GM23338 (cell line): ENCODE measurements at regions not wholly inside any gene's neighbourhood (a gene's known extent, or its start where the extent isn't known, plus 50 kb on each side); places are given as distances from the start of the nearest gene placed in this dataset.

Experiments
- ATAC-seq: fragments of 200-7000 bp; cut with Tn5 transposase; 3 replicates; pipeline ENCODE4 v1.9.1; 2020
- DNase-seq: peaks from one replicate; pipeline ENCODE4 v3.0.0-alpha.2; 2015; ENCODE audit warnings: low spot score
- H2AFZ ChIP-seq: fragments of 200-600 bp; sonication (generic); 2 replicates; pipeline ENCODE4 v1.8.0; 2016; ENCODE audit warnings: antibody characterized with exemption, mild to moderate bottlenecking, moderate library complexity
- H3F3A ChIP-seq: fragments of 200-600 bp; sonication (generic); replicated peaks from 2 replicates; pipeline ENCODE4 v1.8.0; 2017; ENCODE audit warnings: antibody characterized with exemption, mixed run types, low read depth
- H3K27ac ChIP-seq: fragments of 200-600 bp; sonication (generic); 2 replicates; pipeline ENCODE4 v1.6.1; 2016; ENCODE audit warnings: low read depth
- H3K27me3 ChIP-seq: fragments of 200-600 bp; sonication (generic); 2 replicates; pipeline ENCODE4 v1.8.0; 2016; ENCODE audit warnings: mild to moderate bottlenecking, mixed run types, moderate library complexity; ENCODE audit not compliant: insufficient read depth
- H3K36me3 ChIP-seq: fragments of 200-600 bp; sonication (generic); 2 replicates; pipeline ENCODE4 v1.8.0; 2016; ENCODE audit warnings: mild to moderate bottlenecking; ENCODE audit not compliant: insufficient read depth
- H3K4me1 ChIP-seq: fragments of 200-600 bp; sonication (generic); 2 replicates; pipeline ENCODE4 v1.8.0; 2016; ENCODE audit warnings: mild to moderate bottlenecking, moderate library complexity; ENCODE audit not compliant: insufficient read depth
- H3K4me2 ChIP-seq: fragments of 200-600 bp; sonication (generic); 2 replicates; pipeline ENCODE4 v1.7.1; 2017; ENCODE audit warnings: mixed run types
- H3K4me3 ChIP-seq: fragments of 200-600 bp; sonication (generic); 2 replicates; pipeline ENCODE4 v1.6.1; 2016; ENCODE audit warnings: mixed run types
- H3K79me2 ChIP-seq: fragments of 200-600 bp; sonication (generic); replicated peaks from 2 replicates; pipeline ENCODE4 v1.8.0; 2017; ENCODE audit warnings: mild to moderate bottlenecking; ENCODE audit not compliant: insufficient read depth
- H3K9me2 ChIP-seq: fragments of 200-600 bp; sonication (generic); 2 replicates; pipeline ENCODE4 v1.8.0; 2017; ENCODE audit not compliant: insufficient read depth
- H4K20me1 ChIP-seq: fragments of 200-600 bp; sonication (generic); replicated peaks from 2 replicates; pipeline ENCODE4 v1.8.0; 2017; ENCODE audit warnings: mild to moderate bottlenecking; ENCODE audit not compliant: insufficient read depth
- H3K27ac Mint-ChIP-seq: 2 replicates; pipeline ENCODE4 v1.8.0; 2020; ENCODE audit warnings: inconsistent platforms, mild to moderate bottlenecking, moderate library complexity, mixed read lengths
- H3K27me3 Mint-ChIP-seq: 3 replicates; pipeline ENCODE4 v1.8.0; 2022; ENCODE audit warnings: low read depth, mild to moderate bottlenecking, moderate library complexity, mixed read lengths, inconsistent platforms; ENCODE audit not compliant: insufficient read depth, poor library complexity
- H3K36me3 Mint-ChIP-seq: 3 replicates; pipeline ENCODE4 v1.8.0; 2021; ENCODE audit warnings: low read depth, mild to moderate bottlenecking, inconsistent platforms, moderate library complexity, mixed read lengths
- H3K4me1 Mint-ChIP-seq: 3 replicates; pipeline ENCODE4 v1.8.0; 2020; ENCODE audit warnings: mild to moderate bottlenecking, inconsistent platforms, mixed read lengths
- H3K4me3 Mint-ChIP-seq: 3 replicates; pipeline ENCODE4 v1.8.0; 2021; ENCODE audit warnings: moderate library complexity, mild to moderate bottlenecking, inconsistent platforms, mixed read lengths
- H3K9me3 Mint-ChIP-seq: 3 replicates; pipeline ENCODE4 v1.8.0; 2020; ENCODE audit warnings: moderate library complexity, mild to moderate bottlenecking, inconsistent platforms, mixed read lengths
- CREB1 ChIP-seq: fragments of 250-450 bp; sonication (Bioruptor Pico); IDR thresholded peaks from 2 replicates; pipeline ENCODE4 v1.5.0; 2020; ENCODE audit warnings: low read depth, mild to moderate bottlenecking, moderate library complexity
- CTCF ChIP-seq, 2 experiments: fragments of 200-600 bp in 1 of 2; sonication (generic) in 1 of 2; conservative IDR thresholded peaks; 2 replicates each; pipeline versions ENCODE4 v1.5.1 to v1.6.1; 2016 to 2017; ENCODE audit warnings: antibody characterized with exemption in 2 of 2, low read depth in 2 of 2, mild to moderate bottlenecking in 2 of 2, moderate library complexity in 1 of 2
- EZH2 ChIP-seq: fragments of 200-600 bp; sonication (generic); IDR thresholded peaks from one replicate; pipeline ENCODE4 v1.8.0; 2017; ENCODE audit warnings: antibody characterized with exemption, mild to moderate bottlenecking, low read depth; ENCODE audit not compliant: unreplicated experiment
- EZH2phosphoT487 ChIP-seq: fragments of 200-600 bp; sonication (generic); IDR thresholded peaks from one replicate; pipeline ENCODE4 v1.8.1; 2018; ENCODE audit warnings: antibody characterized with exemption; ENCODE audit not compliant: unreplicated experiment
- JUNB ChIP-seq: IDR thresholded peaks from one replicate; pipeline ENCODE4 v1.6.1; 2016; ENCODE audit warnings: antibody characterized with exemption; ENCODE audit not compliant: unreplicated experiment
- NANOG ChIP-seq: IDR thresholded peaks from 2 replicates; pipeline ENCODE4 v1.6.1; 2016; ENCODE audit warnings: antibody characterized with exemption, borderline replicate concordance
- POLR2AphosphoS5 ChIP-seq: IDR thresholded peaks from 2 replicates; pipeline ENCODE4 v1.6.1; 2016; ENCODE audit warnings: antibody characterized with exemption, low read depth
- REST ChIP-seq: IDR thresholded peaks from one replicate; pipeline ENCODE4 v1.6.1; 2018; ENCODE audit warnings: antibody characterized with exemption; ENCODE audit not compliant: unreplicated experiment
- STAT1 ChIP-seq: IDR thresholded peaks from one replicate; pipeline ENCODE4 v1.6.1; 2016; ENCODE audit warnings: antibody characterized with exemption; ENCODE audit not compliant: unreplicated experiment
- ZNF114 ChIP-seq: fragments of 250-450 bp; sonication (Bioruptor Pico); IDR thresholded peaks from 2 replicates; pipeline ENCODE4 v1.5.0; 2020; ENCODE audit warnings: mild to moderate bottlenecking, moderate library complexity
- ZNF331 ChIP-seq: fragments of 250-450 bp; sonication (Bioruptor Pico); IDR thresholded peaks from 2 replicates; pipeline ENCODE4 v1.5.0; 2020; ENCODE audit warnings: low read depth, mild to moderate bottlenecking, moderate library complexity
- TF ChIP-seq, protein P1 (sequence below): IDR thresholded peaks from 2 replicates; pipeline ENCODE4 v1.6.1; 2016; ENCODE audit warnings: antibody characterized with exemption
- TF ChIP-seq, protein P2 (sequence below): fragments of 250-450 bp; sonication (Bioruptor Pico); IDR thresholded peaks from 2 replicates; pipeline ENCODE4 v1.5.0; 2020; ENCODE audit warnings: mild to moderate bottlenecking, moderate library complexity

GRCh38 chr1:182181167-182181572 lies 119.7 kb upstream of the ZNF648 start:
- Histone ChIP-seq H2AFZ (peak overlapping the region; percentile 10; the same call in 1 of the 2 replicates), H3K4me2 (no peak overlapping the region)

More at GRCh38 chr1:182181167-182181572, 119.7 kb upstream of the ZNF648 start:
- no peaks in the 10 kb centered on the region for H3K27me3 ChIP-seq
- no peak overlapping the region for H3K4me3 Mint-ChIP-seq
- DNase-seq (no peak), ATAC-seq (no peak)
- no peaks in the 10 kb centered on the region for H3K79me2 ChIP-seq
- no peak overlapping the region for H3K4me3 ChIP-seq
- H3K9me2 ChIP-seq, result no peaks in the 10 kb centered on the region
- no peaks in the 10 kb centered on the region for H4K20me1 ChIP-seq
- no peak overlapping the region for H3K27ac Mint-ChIP-seq
- no peaks in the 10 kb centered on the region for H3K27me3 Mint-ChIP-seq
- no peaks in the 10 kb centered on the region for H3K4me1 Mint-ChIP-seq
- no peaks in the 10 kb centered on the region for H3K36me3 ChIP-seq
- no peaks in the 10 kb centered on the region for H3K4me1 ChIP-seq
- H3K27ac ChIP-seq, result no peak overlapping the region
- no peak for TF ChIP-seq CREB1
- TF ChIP-seq, protein P1, sequence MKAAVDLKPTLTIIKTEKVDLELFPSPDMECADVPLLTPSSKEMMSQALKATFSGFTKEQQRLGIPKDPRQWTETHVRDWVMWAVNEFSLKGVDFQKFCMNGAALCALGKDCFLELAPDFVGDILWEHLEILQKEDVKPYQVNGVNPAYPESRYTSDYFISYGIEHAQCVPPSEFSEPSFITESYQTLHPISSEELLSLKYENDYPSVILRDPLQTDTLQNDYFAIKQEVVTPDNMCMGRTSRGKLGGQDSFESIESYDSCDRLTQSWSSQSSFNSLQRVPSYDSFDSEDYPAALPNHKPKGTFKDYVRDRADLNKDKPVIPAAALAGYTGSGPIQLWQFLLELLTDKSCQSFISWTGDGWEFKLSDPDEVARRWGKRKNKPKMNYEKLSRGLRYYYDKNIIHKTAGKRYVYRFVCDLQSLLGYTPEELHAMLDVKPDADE, result no peak
- TF ChIP-seq STAT1, result no peak
- no peak for TF ChIP-seq JUNB
- TF ChIP-seq, protein P2, sequence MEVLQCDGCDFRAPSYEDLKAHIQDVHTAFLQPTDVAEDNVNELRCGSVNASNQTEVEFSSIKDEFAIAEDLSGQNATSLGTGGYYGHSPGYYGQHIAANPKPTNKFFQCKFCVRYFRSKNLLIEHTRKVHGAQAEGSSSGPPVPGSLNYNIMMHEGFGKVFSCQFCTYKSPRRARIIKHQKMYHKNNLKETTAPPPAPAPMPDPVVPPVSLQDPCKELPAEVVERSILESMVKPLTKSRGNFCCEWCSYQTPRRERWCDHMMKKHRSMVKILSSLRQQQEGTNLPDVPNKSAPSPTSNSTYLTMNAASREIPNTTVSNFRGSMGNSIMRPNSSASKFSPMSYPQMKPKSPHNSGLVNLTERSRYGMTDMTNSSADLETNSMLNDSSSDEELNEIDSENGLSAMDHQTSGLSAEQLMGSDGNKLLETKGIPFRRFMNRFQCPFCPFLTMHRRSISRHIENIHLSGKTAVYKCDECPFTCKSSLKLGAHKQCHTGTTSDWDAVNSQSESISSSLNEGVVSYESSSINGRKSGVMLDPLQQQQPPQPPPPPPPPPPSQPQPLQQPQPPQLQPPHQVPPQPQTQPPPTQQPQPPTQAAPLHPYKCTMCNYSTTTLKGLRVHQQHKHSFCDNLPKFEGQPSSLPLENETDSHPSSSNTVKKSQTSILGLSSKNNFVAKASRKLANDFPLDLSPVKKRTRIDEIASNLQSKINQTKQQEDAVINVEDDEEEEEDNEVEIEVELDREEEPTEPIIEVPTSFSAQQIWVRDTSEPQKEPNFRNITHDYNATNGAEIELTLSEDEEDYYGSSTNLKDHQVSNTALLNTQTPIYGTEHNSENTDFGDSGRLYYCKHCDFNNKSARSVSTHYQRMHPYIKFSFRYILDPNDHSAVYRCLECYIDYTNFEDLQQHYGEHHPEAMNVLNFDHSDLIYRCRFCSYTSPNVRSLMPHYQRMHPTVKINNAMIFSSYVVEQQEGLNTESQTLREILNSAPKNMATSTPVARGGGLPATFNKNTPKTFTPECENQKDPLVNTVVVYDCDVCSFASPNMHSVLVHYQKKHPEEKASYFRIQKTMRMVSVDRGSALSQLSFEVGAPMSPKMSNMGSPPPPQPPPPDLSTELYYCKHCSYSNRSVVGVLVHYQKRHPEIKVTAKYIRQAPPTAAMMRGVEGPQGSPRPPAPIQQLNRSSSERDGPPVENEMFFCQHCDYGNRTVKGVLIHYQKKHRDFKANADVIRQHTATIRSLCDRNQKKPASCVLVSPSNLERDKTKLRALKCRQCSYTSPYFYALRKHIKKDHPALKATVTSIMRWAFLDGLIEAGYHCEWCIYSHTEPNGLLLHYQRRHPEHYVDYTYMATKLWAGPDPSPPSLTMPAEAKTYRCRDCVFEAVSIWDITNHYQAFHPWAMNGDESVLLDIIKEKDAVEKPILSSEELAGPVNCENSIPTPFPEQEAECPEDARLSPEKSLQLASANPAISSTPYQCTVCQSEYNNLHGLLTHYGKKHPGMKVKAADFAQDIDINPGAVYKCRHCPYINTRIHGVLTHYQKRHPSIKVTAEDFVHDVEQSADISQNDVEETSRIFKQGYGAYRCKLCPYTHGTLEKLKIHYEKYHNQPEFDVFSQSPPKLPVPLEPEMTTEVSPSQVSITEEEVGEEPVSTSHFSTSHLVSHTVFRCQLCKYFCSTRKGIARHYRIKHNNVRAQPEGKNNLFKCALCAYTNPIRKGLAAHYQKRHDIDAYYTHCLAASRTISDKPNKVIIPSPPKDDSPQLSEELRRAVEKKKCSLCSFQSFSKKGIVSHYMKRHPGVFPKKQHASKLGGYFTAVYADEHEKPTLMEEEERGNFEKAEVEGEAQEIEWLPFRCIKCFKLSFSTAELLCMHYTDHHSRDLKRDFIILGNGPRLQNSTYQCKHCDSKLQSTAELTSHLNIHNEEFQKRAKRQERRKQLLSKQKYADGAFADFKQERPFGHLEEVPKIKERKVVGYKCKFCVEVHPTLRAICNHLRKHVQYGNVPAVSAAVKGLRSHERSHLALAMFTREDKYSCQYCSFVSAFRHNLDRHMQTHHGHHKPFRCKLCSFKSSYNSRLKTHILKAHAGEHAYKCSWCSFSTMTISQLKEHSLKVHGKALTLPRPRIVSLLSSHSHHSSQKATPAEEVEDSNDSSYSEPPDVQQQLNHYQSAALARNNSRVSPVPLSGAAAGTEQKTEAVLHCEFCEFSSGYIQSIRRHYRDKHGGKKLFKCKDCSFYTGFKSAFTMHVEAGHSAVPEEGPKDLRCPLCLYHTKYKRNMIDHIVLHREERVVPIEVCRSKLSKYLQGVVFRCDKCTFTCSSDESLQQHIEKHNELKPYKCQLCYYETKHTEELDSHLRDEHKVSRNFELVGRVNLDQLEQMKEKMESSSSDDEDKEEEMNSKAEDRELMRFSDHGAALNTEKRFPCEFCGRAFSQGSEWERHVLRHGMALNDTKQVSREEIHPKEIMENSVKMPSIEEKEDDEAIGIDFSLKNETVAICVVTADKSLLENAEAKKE, result no peak
- TF ChIP-seq ZNF331 (CRISPR knock-in tag), result no peak
- no peak for TF ChIP-seq REST
- TF ChIP-seq NANOG, result no peak
- no peak for TF ChIP-seq EZH2
- no peak for TF ChIP-seq EZH2phosphoT487
- TF ChIP-seq CTCF (conservative IDR thresholded peaks at IDR 0.05; ENCODE audit: low read depth in 2 of 2), result no peak
- no peak for TF ChIP-seq POLR2AphosphoS5
- no peak for TF ChIP-seq ZNF114 (CRISPR knock-in tag)
- H3K36me3 Mint-ChIP-seq, result no peaks in the 10 kb centered on the region
- H3F3A ChIP-seq, result no peaks in the 10 kb centered on the region
- no peaks in the 10 kb centered on the region for H3K9me3 Mint-ChIP-seq
